H1 (cell line): ENCODE measurements at regions not wholly inside any gene's neighbourhood (a gene's known extent, or its start where the extent isn't known, plus 50 kb on each side); places are given as distances from the start of the nearest gene placed in this dataset.

Experiments used
- CTCF ChIA-PET: fragments of 300-600 bp; sonication (Branson Sonifier 250); formaldehyde crosslinking; loops from one replicate; lab custom pipeline; 2021; ENCODE audit not compliant: partially characterized antibody; lab: Charles Lee
- POLR2A ChIA-PET: fragments of 300-600 bp; sonication (Branson Sonifier 250); formaldehyde crosslinking; loops from one replicate; lab custom pipeline; 2021; ENCODE audit warnings: inconsistent platforms; ENCODE audit not compliant: partially characterized antibody; lab: Charles Lee
- DNase-seq, 2 experiments: peaks; one replicate each; pipeline versions ENCODE4 v3.0.0 to v3.0.0-alpha.2; 2010 to 2022; ENCODE audit warnings: low spot score in 2 of 2, low read depth in 1 of 2, mixed read lengths in 1 of 2
- FAIRE-seq: peaks from 2 replicates; lab custom pipeline; 2011; peaks lifted over from hg19 to GRCh38; lab: Jason Lieb, UNC
- H2AFZ ChIP-seq: 2 replicates; pipeline ENCODE4 v1.8.1; 2012; ENCODE audit warnings: low read length, inconsistent platforms
- H2AK5ac ChIP-seq: 2 replicates; pipeline ENCODE4 v1.6.1; 2013; ENCODE audit warnings: low read depth, low read length
- H2BK120ac ChIP-seq: replicated peaks from 2 replicates; pipeline ENCODE3; 2013; ENCODE audit warnings: low read depth, low read length, inconsistent platforms
- H2BK12ac ChIP-seq: 2 replicates; pipeline ENCODE4 v1.6.1; 2013; ENCODE audit warnings: low read depth, low read length
- H2BK15ac ChIP-seq: 2 replicates; pipeline ENCODE4 v1.6.1; 2013; ENCODE audit warnings: low read length
- H2BK20ac ChIP-seq: 2 replicates; pipeline ENCODE4 v1.6.1; 2013; ENCODE audit warnings: low read length
- H2BK5ac ChIP-seq: 2 replicates; pipeline ENCODE4 v1.6.1; 2013; ENCODE audit warnings: low read depth, low read length
- H3K14ac ChIP-seq: 2 replicates; pipeline ENCODE4 v1.6.1; 2013; ENCODE audit warnings: inconsistent platforms; ENCODE audit not compliant: insufficient read length
- H3K18ac ChIP-seq: 2 replicates; pipeline ENCODE4 v1.6.1; 2013; ENCODE audit warnings: low read length; ENCODE audit errors: extremely low read depth
- H3K23ac ChIP-seq: 2 replicates; pipeline ENCODE4 v1.6.1; 2013; ENCODE audit warnings: inconsistent platforms; ENCODE audit not compliant: insufficient read length
- H3K23me2 ChIP-seq: 2 replicates; pipeline ENCODE4 v1.6.1; 2013; ENCODE audit warnings: low read depth, low read length
- H3K27ac ChIP-seq: 2 replicates; pipeline ENCODE4 v1.6.1; 2011; ENCODE audit warnings: low read depth, low read length, inconsistent platforms
- H3K27me3 ChIP-seq, 4 experiments: replicated peaks in 1 of 4; 1 replicate in 1 of 4; 2 replicates in 3 of 4; pipeline versions ENCODE4 v1.6.1 to v1.8.1; 2011 to 2013; ENCODE audit warnings: low read length in 3 of 4, mild to moderate bottlenecking in 3 of 4, inconsistent platforms in 2 of 4, mixed read lengths in 2 of 4, moderate library complexity in 1 of 4; ENCODE audit not compliant: control insufficient read depth in 3 of 4, insufficient read depth in 3 of 4; ENCODE audit errors: extremely low read depth in 1 of 4
- H3K36me3 ChIP-seq, 4 experiments: 2 replicates each; pipeline versions ENCODE4 v1.6.1 to v1.8.1; 2011 to 2013; ENCODE audit warnings: mild to moderate bottlenecking in 4 of 4, low read length in 3 of 4, moderate library complexity in 2 of 4, control low read depth in 1 of 4, inconsistent platforms in 1 of 4; ENCODE audit not compliant: insufficient read depth in 4 of 4, control insufficient read depth in 2 of 4
- H3K4ac ChIP-seq: replicated peaks from 2 replicates; pipeline ENCODE3; 2013; ENCODE audit warnings: low read length, low read depth, mixed read lengths, inconsistent platforms; ENCODE audit not compliant: insufficient read length
- H3K4me1 ChIP-seq, 4 experiments: replicated peaks in 1 of 4; 1 replicate in 1 of 4; 2 replicates in 3 of 4; pipeline versions ENCODE4 v1.6.1 to v1.8.1; 2011 to 2013; ENCODE audit warnings: low read length in 3 of 4, inconsistent platforms in 2 of 4, mixed read lengths in 1 of 4; ENCODE audit not compliant: insufficient read depth in 4 of 4, control insufficient read depth in 3 of 4
- H3K4me2 ChIP-seq, 2 experiments: 2 replicates each; pipeline versions ENCODE4 v1.6.1 to v1.8.1; 2011 to 2013; ENCODE audit warnings: low read depth in 2 of 2, low read length in 2 of 2, control low read depth in 1 of 2, inconsistent platforms in 1 of 2, mild to moderate bottlenecking in 1 of 2; ENCODE audit not compliant: insufficient read depth in 1 of 2
- H3K4me3 ChIP-seq, 4 experiments: fragments of 200-600, 300-600 bp in 1 of 4; sonication (generic), shearing (Covaris generic), sonication (Bioruptor Twin) in 1 of 4; 2 replicates each; pipeline versions ENCODE4 v1.5.1 to v1.8.1; 2011 to 2016; ENCODE audit warnings: low read length in 4 of 4, low read depth in 3 of 4, control low read depth in 2 of 4, inconsistent platforms in 2 of 4, mild to moderate bottlenecking in 2 of 4, mixed read lengths in 1 of 4, moderate library complexity in 1 of 4; ENCODE audit not compliant: insufficient read depth in 2 of 4; ENCODE audit errors: extremely low read depth in 1 of 4
- H3K56ac ChIP-seq: replicated peaks from 2 replicates; pipeline ENCODE3; 2013; ENCODE audit warnings: low read depth, mild to moderate bottlenecking, mixed read lengths, low read length, inconsistent platforms; ENCODE audit not compliant: insufficient read length
- H3K79me1 ChIP-seq: 2 replicates; pipeline ENCODE4 v1.6.1; 2013; ENCODE audit warnings: low read depth, low read length, control low read depth
- H3K79me2 ChIP-seq, 2 experiments: 2 replicates each; pipeline versions ENCODE4 v1.6.1 to v1.8.1; 2012 to 2013; ENCODE audit warnings: low read length in 2 of 2, mild to moderate bottlenecking in 2 of 2, inconsistent platforms in 1 of 2; ENCODE audit not compliant: insufficient read depth in 2 of 2, control insufficient read depth in 1 of 2
- H3K9ac ChIP-seq, 4 experiments: replicated peaks in 1 of 4; 1 replicate in 1 of 4; 2 replicates in 3 of 4; pipeline versions ENCODE4 v1.6.1 to v1.8.1; 2011 to 2013; ENCODE audit warnings: low read depth in 3 of 4, low read length in 3 of 4, control low read depth in 2 of 4, mild to moderate bottlenecking in 2 of 4, moderate library complexity in 2 of 4, inconsistent platforms in 1 of 4; ENCODE audit errors: extremely low read depth in 1 of 4
- H3K9me3 ChIP-seq, 2 experiments: 2 replicates each; pipeline versions ENCODE4 v1.6.1 to v1.8.1; 2012 to 2013; ENCODE audit warnings: mild to moderate bottlenecking in 2 of 2, moderate library complexity in 2 of 2, control low read depth in 1 of 2, inconsistent platforms in 1 of 2, low read depth in 1 of 2, low read length in 1 of 2, mixed read lengths in 1 of 2; ENCODE audit not compliant: insufficient read depth in 2 of 2
- H4K20me1 ChIP-seq, 2 experiments: replicated peaks in 1 of 2; 2 replicates each; pipeline versions ENCODE3 to v1.8.1; 2011 to 2013; ENCODE audit warnings: inconsistent platforms in 2 of 2, low read length in 2 of 2, mild to moderate bottlenecking in 1 of 2; ENCODE audit not compliant: insufficient read depth in 2 of 2, control insufficient read depth in 1 of 2
- H4K5ac ChIP-seq: 2 replicates; pipeline ENCODE4 v1.6.1; 2013; ENCODE audit warnings: low read length, low read depth, mixed read lengths, inconsistent platforms; ENCODE audit not compliant: insufficient read length
- H4K8ac ChIP-seq: 2 replicates; pipeline ENCODE4 v1.8.0; 2013; ENCODE audit warnings: mild to moderate bottlenecking, moderate library complexity, low read length, inconsistent platforms; ENCODE audit not compliant: insufficient read depth; ENCODE audit errors: extremely low read depth
- H4K91ac ChIP-seq: replicated peaks from 2 replicates; pipeline ENCODE3; 2013; ENCODE audit warnings: low read length, mixed read lengths, inconsistent platforms; ENCODE audit not compliant: insufficient read length
- FOSL1 ChIP-seq: IDR thresholded peaks from 2 replicates; pipeline ENCODE4 v1.6.1; 2011; ENCODE audit warnings: mild to moderate bottlenecking, low read depth, low read length, moderate library complexity; ENCODE audit not compliant: insufficient read depth
- JUN ChIP-seq: IDR thresholded peaks from 2 replicates; pipeline ENCODE4 v1.6.1; 2011; ENCODE audit warnings: low read depth, mild to moderate bottlenecking, improper control_type of control experiment, low read length
- PHF8 ChIP-seq: fragments of 200-600 bp; sonication (generic); conservative IDR thresholded peaks from 2 replicates; pipeline ENCODE4 v1.7.1; 2012; ENCODE audit warnings: low read depth, mild to moderate bottlenecking, inconsistent platforms, low read length, moderate library complexity
- POLR2AphosphoS5 ChIP-seq: IDR thresholded peaks from 2 replicates; pipeline ENCODE4 v1.6.1; 2011; ENCODE audit warnings: low read depth, low read length
- SUZ12 ChIP-seq: fragments of 200-600 bp; sonication (generic); IDR thresholded peaks from 2 replicates; pipeline ENCODE4 v1.6.1; 2012; ENCODE audit warnings: mild to moderate bottlenecking, inconsistent platforms, low read length, moderate library complexity, mixed read lengths
- TBP ChIP-seq: IDR thresholded peaks from 2 replicates; pipeline ENCODE4 v1.6.1; 2011; ENCODE audit warnings: low read depth, low read length, improper control_type of control experiment
- YY1 ChIP-seq: IDR thresholded peaks from 2 replicates; pipeline ENCODE4 v1.6.1; 2011; ENCODE audit warnings: low read depth, mild to moderate bottlenecking, low read length
- ZNF274 ChIP-seq: IDR thresholded peaks from 2 replicates; pipeline ENCODE4 v1.7.0; 2012; ENCODE audit warnings: low read length, borderline replicate concordance; ENCODE audit errors: extremely low read depth
- WGBS, 2 experiments: shearing (Covaris generic) in 1 of 2; methylation state at CpG; one replicate each; pipeline versions ENCODE4 v1.1.6 to v1.1.7; 2013 to 2015; ENCODE audit warnings: low lambda C conversion rate in 2 of 2, mixed read lengths in 2 of 2, inconsistent platforms in 1 of 2, low coverage in 1 of 2, missing lambda C conversion rate in 1 of 2; ENCODE audit not compliant: insufficient replicate concordance in 2 of 2, insufficient coverage in 1 of 2, insufficient read length in 1 of 2; ENCODE audit errors: extremely low coverage in 1 of 2, missing lambda C conversion rate in 1 of 2; 5-methylcytosine and 5-hydroxymethylcytosine counted together
- TF ChIP-seq, protein P1 (sequence below), 3 experiments: IDR thresholded peaks; 1 replicate in 2 of 3; 2 replicates in 1 of 3; pipeline versions ENCODE4 v1.5.1 to v1.6.1; 2011; ENCODE audit warnings: low read length in 3 of 3, mild to moderate bottlenecking in 3 of 3, inconsistent platforms in 2 of 3, low read depth in 1 of 3, moderate library complexity in 1 of 3; ENCODE audit not compliant: insufficient read depth in 1 of 3; ENCODE audit errors: control extremely low read depth in 1 of 3
- TF ChIP-seq, protein P2 (sequence below): IDR thresholded peaks from 2 replicates; pipeline ENCODE4 v1.6.1; 2011; ENCODE audit warnings: low read length, improper control_type of control experiment

DNA sequence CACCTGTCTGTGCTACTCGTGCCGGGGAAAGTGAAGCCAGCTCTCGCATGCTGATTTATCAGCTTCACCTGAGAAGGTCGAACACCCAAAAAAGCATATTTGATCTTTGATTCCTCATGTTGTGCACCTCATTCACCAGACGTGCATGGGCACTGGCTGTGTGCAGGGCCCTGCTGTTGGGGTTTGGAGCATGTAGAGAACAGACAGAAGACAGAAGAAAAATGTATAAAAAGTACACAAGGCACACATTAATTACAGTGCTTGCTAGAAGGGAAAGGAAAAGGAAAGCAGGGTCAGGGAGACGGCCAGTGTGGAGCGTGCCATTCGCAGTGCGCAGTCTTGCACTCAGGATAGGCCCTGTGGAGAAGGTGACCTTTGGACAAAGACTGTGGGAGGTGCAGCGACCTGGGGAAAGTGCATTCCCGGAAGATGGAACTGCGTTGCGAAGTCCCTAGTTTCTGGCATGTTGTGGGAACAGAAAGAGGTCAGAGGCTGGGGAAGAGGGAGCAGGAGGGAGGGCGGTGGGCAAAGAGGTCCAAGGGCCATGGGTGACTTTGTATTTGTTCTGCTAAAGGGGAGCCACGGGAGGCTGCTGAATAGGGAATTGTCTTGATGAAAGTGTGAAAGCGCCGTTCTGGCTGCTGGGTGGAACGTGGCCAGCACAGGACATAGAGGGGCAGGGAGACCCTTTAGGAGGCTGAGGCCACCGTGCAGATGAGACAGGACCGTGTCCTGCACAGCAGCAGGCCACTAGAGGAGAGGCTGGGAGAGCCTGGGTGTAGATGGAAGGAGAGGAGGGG lies 232.8 kb downstream of the GLRX3 start:
- H3K14ac ChIP-seq, result no peak overlapping the region
- no peak overlapping the region for H2AFZ ChIP-seq
- no peak overlapping the region for H3K4ac ChIP-seq
- H4K20me1 ChIP-seq, result no peaks in the 10 kb centered on the region
- H2BK120ac ChIP-seq, result no peak overlapping the region
- H3K23ac ChIP-seq, result no peak overlapping the region
- no peaks in the 10 kb centered on the region for H3K79me1 ChIP-seq
- DNase-seq (no peak), FAIRE-seq (no peak)
- H4K8ac ChIP-seq, result no peak overlapping the region; the same call in 1 of the 2 replicates
- no peaks in the 10 kb centered on the region for H3K36me3 ChIP-seq
- H3K9me3 ChIP-seq, result no peaks in the 10 kb centered on the region
- ChIA-PET CTCF (no interaction called here), POLR2A (no interaction called here)
- H2BK20ac ChIP-seq, result no peak overlapping the region
- H2BK5ac ChIP-seq, result no peak overlapping the region
- H2AK5ac ChIP-seq, result no peak overlapping the region
- no peak overlapping the region for H3K18ac ChIP-seq
- peak overlapping the region; percentile 17; the same call in 1 of the 2 replicates for H2BK12ac ChIP-seq
- H3K27ac ChIP-seq, result no peak overlapping the region
- H3K4me3 ChIP-seq, result no peak overlapping the region
- no peak overlapping the region for H3K56ac ChIP-seq
- no peaks in the 10 kb centered on the region for H3K4me1 ChIP-seq
- no peak overlapping the region for H3K4me2 ChIP-seq
- no peak overlapping the region for H3K9ac ChIP-seq
- H2BK15ac ChIP-seq, result no peak overlapping the region
- H4K91ac ChIP-seq, result no peak overlapping the region
- no peaks in the 10 kb centered on the region for H3K79me2 ChIP-seq
- H4K5ac ChIP-seq, result no peak overlapping the region
- WGBS, 2 experiments, result 91% methylated on average over 20 of the region's 20 CpGs; no CpG with 5 or more reads in 1 of the 2 experiments
- no peaks in the 10 kb centered on the region for H3K23me2 ChIP-seq
- H3K27me3 ChIP-seq, result no peaks in the 10 kb centered on the region
- TF ChIP-seq, protein P1, sequence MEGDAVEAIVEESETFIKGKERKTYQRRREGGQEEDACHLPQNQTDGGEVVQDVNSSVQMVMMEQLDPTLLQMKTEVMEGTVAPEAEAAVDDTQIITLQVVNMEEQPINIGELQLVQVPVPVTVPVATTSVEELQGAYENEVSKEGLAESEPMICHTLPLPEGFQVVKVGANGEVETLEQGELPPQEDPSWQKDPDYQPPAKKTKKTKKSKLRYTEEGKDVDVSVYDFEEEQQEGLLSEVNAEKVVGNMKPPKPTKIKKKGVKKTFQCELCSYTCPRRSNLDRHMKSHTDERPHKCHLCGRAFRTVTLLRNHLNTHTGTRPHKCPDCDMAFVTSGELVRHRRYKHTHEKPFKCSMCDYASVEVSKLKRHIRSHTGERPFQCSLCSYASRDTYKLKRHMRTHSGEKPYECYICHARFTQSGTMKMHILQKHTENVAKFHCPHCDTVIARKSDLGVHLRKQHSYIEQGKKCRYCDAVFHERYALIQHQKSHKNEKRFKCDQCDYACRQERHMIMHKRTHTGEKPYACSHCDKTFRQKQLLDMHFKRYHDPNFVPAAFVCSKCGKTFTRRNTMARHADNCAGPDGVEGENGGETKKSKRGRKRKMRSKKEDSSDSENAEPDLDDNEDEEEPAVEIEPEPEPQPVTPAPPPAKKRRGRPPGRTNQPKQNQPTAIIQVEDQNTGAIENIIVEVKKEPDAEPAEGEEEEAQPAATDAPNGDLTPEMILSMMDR (IDR thresholded peaks at IDR 0.05; ENCODE audit: control extremely low read depth in 1 of 3, insufficient read depth in 1 of 3, low read depth in 1 of 3, low read length in 3 of 3), result no peak
- TF ChIP-seq JUN, result no peak
- no peak for TF ChIP-seq TBP
- no peak for TF ChIP-seq PHF8
- no peak for TF ChIP-seq FOSL1
- TF ChIP-seq ZNF274, result no peak
- TF ChIP-seq POLR2AphosphoS5, result no peak
- no peak for TF ChIP-seq YY1
- TF ChIP-seq, protein P2, sequence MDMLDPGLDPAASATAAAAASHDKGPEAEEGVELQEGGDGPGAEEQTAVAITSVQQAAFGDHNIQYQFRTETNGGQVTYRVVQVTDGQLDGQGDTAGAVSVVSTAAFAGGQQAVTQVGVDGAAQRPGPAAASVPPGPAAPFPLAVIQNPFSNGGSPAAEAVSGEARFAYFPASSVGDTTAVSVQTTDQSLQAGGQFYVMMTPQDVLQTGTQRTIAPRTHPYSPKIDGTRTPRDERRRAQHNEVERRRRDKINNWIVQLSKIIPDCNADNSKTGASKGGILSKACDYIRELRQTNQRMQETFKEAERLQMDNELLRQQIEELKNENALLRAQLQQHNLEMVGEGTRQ, result no peak
- TF ChIP-seq SUZ12, result no peak
